ENCODE measurements at regions not wholly inside any gene's neighbourhood (a gene's known extent, or its start where the extent isn't known, plus 50 kb on each side); places are given as distances from the start of the nearest gene placed in this dataset.

DNA sequence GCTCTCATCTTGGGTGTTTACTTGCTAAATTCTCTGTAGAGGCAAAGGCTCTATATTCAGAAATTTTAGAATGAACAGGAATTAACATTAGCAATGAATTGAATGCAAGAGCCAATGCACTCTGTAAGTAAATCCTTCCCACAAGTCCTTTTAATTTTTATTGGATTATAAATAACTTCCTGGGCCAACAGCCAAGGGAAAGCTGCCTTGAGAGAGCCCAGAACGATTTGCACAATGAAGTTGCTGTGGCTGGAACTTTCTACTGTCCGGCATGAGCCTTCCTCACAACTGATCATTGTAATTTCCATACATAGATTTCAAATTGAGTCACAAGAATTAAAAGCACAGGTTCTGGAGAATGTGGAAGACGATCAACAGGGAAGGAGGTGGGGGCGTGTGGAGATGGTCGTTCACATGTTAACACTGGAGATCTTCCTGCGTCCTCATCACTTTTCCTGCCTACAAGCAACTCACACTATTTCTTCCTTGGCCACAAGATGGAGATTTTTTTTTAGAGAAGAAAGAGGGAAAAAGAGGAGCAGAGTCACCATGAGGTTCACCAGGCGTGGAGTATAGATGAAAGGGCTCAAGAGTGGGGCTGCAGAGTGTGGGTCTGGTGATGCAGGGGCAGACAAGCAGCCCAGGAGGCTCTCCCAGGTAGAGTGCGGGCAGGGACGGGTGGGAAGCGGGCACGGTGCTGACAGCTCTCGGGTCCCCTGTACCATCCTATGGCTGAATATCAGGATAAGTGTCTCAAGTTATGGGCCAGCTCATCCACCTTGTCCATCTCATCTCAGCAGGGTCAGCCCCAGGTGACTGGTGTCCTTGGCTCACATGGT is 110.7 kb downstream of the SOX1 start:
- Histone ChIP-seq H3K4me3 (no peak overlapping the region), H3K4me1 (peaks cover 6% of the 10 kb centered on the region), H3K27me3 (no peaks in the 10 kb centered on the region), H3K27ac (no peak overlapping the region), H3K36me3 (no peaks in the 10 kb centered on the region), H3K9me3 (no peaks in the 10 kb centered on the region)
- no peak for DNase-seq (ENCODE audit: extremely low spot score in 2 of 2)
- intact Hi-C loops (cut with DNase I), result no loop called here
- TF ChIP-seq POLR2A (IDR thresholded peaks at IDR 0.05) (no peak), POLR2AphosphoS5 (IDR thresholded peaks at IDR 0.05; ENCODE audit: insufficient read depth in 1 of 2, low read depth in 1 of 2) (no peak)
- TF ChIP-seq, protein P1, sequence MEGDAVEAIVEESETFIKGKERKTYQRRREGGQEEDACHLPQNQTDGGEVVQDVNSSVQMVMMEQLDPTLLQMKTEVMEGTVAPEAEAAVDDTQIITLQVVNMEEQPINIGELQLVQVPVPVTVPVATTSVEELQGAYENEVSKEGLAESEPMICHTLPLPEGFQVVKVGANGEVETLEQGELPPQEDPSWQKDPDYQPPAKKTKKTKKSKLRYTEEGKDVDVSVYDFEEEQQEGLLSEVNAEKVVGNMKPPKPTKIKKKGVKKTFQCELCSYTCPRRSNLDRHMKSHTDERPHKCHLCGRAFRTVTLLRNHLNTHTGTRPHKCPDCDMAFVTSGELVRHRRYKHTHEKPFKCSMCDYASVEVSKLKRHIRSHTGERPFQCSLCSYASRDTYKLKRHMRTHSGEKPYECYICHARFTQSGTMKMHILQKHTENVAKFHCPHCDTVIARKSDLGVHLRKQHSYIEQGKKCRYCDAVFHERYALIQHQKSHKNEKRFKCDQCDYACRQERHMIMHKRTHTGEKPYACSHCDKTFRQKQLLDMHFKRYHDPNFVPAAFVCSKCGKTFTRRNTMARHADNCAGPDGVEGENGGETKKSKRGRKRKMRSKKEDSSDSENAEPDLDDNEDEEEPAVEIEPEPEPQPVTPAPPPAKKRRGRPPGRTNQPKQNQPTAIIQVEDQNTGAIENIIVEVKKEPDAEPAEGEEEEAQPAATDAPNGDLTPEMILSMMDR (IDR thresholded peaks at IDR 0.05), result no peak

DNA sequence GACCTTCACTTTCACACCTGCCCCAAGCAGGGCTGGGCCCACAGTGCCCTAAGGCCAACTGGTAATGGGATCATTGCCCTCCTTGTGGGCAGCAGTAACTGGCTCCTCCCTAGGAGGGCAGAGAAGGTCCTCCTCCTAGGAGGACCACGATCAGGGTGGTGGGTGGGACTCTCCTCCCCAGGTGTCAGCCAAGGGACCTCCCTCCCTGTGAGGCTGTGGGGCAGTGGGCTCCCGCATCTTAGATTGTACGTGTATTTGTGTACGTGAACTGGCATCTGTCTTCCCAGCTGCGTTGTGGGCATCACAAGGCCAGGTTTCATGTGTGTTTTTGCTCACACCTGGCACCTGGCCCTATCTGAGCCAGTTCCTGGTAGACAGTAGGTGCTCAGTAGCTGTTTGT is 111.8 kb downstream of the SOX1 start:
- TF ChIP-seq POLR2AphosphoS5 (IDR thresholded peaks at IDR 0.05; ENCODE audit: insufficient read depth in 1 of 2, low read depth in 1 of 2), result no peak
- no peak for DNase-seq (ENCODE audit: extremely low spot score in 2 of 2)
- intact Hi-C loops (cut with DNase I), result no loop called here
- Histone ChIP-seq H3K4me1 (peaks cover 6% of the 10 kb centered on the region), H3K4me3 (no peak overlapping the region), H3K27me3 (no peaks in the 10 kb centered on the region), H3K27ac (no peak overlapping the region), H3K36me3 (no peaks in the 10 kb centered on the region), H3K9me3 (no peaks in the 10 kb centered on the region)

DNA sequence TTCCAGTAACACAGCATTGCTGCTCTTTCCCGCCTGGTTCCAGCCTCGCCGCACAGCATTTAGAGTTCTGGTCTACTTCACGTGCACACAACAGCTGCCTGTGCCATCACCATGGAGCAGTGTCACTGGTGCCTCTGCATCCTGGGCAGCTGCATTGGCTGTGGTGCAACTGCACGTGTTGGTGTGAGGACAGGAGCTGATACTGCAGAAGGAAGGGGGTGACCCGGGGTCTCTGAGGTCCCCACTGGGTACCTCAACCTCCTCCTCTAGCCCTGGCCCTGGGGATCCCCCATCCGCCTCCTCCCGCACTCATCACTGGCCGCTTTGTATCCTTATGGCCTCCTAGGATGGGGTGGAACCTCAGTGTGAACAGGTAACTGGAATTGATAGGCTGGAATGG is 112.5 kb downstream of the SOX1 start:
- DNase-seq (ENCODE audit: extremely low spot score in 2 of 2), result no peak

GRCh38 chr13:112179995-112180394 is 113.0 kb downstream of the SOX1 start:
- no peak overlapping the region for H3K27ac ChIP-seq
- H3K27me3 ChIP-seq, result no peaks in the 10 kb centered on the region
- H3K4me1 ChIP-seq, result peaks cover 6% of the 10 kb centered on the region
- H3K9me3 ChIP-seq, result no peaks in the 10 kb centered on the region
- intact Hi-C loops (cut with DNase I), result no loop called here
- no peak for DNase-seq (ENCODE audit: extremely low spot score in 2 of 2)
- no peaks in the 10 kb centered on the region for H3K36me3 ChIP-seq
- TF ChIP-seq, protein P1 (IDR thresholded peaks at IDR 0.05), result no peak
- no peak overlapping the region for H3K4me3 ChIP-seq

More for the DNA sequence above, 112.5 kb downstream of the SOX1 start:
- no peak overlapping the region for H3K4me3 ChIP-seq
- H3K27me3 ChIP-seq, result no peaks in the 10 kb centered on the region
- no peak overlapping the region for H3K27ac ChIP-seq
- no peaks in the 10 kb centered on the region for H3K36me3 ChIP-seq
- no peaks in the 10 kb centered on the region for H3K9me3 ChIP-seq
- intact Hi-C loops (cut with DNase I), result no loop called here
- peaks cover 6% of the 10 kb centered on the region for H3K4me1 ChIP-seq
- no peak for TF ChIP-seq POLR2A (IDR thresholded peaks at IDR 0.05)
- TF ChIP-seq, protein P1 (IDR thresholded peaks at IDR 0.05), result no peak
- no peak for TF ChIP-seq POLR2AphosphoS5 (IDR thresholded peaks at IDR 0.05; ENCODE audit: insufficient read depth in 1 of 2, low read depth in 1 of 2)

GRCh38 chr13:112181336-112182067 is 114.6 kb downstream of the SOX1 start:
- H3K36me3 ChIP-seq, result no peaks in the 10 kb centered on the region
- TF ChIP-seq POLR2AphosphoS5 (IDR thresholded peaks at IDR 0.05; ENCODE audit: insufficient read depth in 1 of 2, low read depth in 1 of 2), result no peak
- TF ChIP-seq, protein P1 (IDR thresholded peaks at IDR 0.05), result no peak
- no peak for TF ChIP-seq POLR2A (IDR thresholded peaks at IDR 0.05)
- no peak overlapping the region for H3K4me3 ChIP-seq
- peaks cover 6% of the 10 kb centered on the region for H3K4me1 ChIP-seq
- intact Hi-C loops (cut with DNase I), result no loop called here
- no peak for DNase-seq (ENCODE audit: extremely low spot score in 2 of 2)
- no peaks in the 10 kb centered on the region for H3K27me3 ChIP-seq
- H3K27ac ChIP-seq, result no peak overlapping the region
- H3K9me3 ChIP-seq, result no peaks in the 10 kb centered on the region
